Epidermal melanocyte (primary cell): ENCODE measurements at regions not wholly inside any gene's neighbourhood (a gene's known extent, or its start where the extent isn't known, plus 50 kb on each side); places are given as distances from the start of the nearest gene placed in this dataset.
"Not testable (repeated sequence)": the region's sequence is repeated elsewhere in the genome, so short reads cannot be mapped to it uniquely, and the experiment has no call there.

Experiments
- DNase-seq: peaks from one replicate; pipeline ENCODE4 v3.0.0; 2011; ENCODE audit warnings: low spot score; ENCODE audit not compliant: insufficient read length

- DNase-seq, result no peak
These were observed 148.8 kb downstream of the CCNG2 start for GRCh38 chr4:77305766-77306165.

DNA sequence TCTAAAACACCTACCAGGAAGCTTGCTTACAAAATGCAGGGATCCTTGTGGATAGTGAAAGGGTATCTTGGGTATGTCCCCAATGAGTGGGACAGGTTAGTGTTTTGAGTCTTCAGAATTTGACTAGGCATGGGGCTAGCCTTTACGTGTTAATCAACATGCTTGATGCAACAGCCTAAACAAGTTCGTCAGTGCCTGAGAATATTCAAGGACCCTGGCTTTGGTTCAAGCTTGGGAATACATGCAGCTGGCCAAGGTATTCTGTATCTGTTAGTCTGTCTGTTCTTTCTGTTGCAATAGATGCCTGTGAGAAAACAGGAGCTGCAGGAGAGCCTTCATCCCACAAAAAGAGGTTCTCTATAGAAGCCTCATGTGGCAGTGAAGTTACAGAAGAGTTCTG, 149.5 kb downstream of the CCNG2 start:
- no peak for DNase-seq

DNA sequence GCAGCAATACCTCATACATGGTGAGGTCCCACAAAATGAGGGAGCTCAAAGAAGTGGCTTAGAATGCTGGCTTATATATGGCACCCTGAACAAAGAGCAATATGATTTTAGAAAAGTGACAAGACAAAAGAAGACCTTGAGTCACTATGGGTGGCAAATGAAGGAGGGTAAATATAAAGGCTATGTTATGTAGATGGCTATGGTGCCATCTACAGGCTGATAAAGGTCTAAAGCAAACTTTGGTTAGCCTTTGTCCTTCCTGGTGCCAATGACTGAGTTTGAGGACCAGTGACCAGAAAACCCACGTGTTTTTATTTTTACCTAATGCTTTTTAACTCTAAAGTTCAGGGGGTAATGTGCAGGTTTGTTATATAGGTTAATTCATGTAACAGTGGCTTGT, 151.8 kb downstream of the CCNG2 start:
- DNase-seq, result no peak

GRCh38 chr4:77309496-77309895, 152.5 kb downstream of the CCNG2 start:
- DNase-seq, result no peak

- no peak for DNase-seq
These were observed 153.9 kb downstream of the CCNG2 start for GRCh38 chr4:77310931-77311330.

GRCh38 chr4:77314697-77315096, 157.7 kb downstream of the CCNG2 start:
- DNase-seq, result no peak

- DNase-seq, result no peak
These were observed 170.1 kb downstream of the CCNG2 start for GRCh38 chr4:77327151-77327550.

GRCh38 chr4:77332696-77333270, 175.8 kb downstream of the CCNG2 start:
- DNase-seq, result no peak

GRCh38 chr4:77336411-77337142, 179.6 kb downstream of the CCNG2 start:
- no peak for DNase-seq

DNA sequence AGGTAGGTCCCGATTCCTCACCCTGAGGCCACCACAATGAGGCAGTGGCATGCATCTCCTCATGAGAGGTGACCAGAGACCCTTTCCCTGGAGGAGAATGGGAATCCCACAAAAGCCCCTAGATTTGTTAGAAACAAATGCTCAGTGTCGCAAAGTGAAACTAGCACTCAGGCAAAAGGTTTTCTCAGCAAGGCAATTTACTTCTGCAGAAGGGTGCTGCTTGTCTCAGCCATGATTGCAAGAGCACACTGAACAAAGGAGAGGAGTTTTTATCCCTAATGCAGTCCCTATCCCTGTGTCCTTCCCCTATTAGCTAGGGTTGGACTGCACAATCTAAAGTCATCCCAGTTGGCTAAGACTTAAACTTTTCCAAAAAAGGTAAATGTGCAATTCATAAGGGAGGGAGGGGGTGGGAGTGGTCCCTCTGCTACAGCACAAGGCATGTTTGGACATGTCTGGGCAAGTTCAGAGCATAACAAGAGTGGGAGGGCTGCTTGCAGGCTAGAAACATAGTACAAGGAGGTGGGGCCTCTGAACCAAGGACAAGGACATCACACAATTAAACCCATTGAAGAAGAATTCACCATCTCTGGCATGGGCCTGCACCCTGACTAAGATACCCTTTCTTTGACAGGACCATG, 185.3 kb downstream of the CCNG2 start:
- DNase-seq, result no peak

DNA sequence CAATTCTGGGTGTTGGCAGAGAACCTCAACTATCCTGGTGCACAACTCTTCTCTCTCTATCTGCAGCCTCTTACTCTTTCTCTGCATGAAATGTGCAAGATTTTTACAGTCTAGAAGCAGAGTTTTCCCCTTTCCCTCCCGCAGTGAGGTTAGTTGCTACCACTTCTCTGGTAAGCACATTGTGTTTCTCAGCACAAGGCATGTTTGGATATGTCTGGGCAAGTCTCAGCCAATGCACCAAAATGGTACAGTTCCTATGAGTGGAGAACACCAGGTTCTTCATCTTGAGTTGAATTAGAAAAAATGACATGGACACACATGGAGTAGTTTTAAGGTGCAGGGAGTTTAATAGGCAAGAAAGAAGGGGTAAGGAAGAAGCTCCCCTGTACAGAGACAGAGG, 187.0 kb downstream of the CCNG2 start:
- no peak for DNase-seq

DNA sequence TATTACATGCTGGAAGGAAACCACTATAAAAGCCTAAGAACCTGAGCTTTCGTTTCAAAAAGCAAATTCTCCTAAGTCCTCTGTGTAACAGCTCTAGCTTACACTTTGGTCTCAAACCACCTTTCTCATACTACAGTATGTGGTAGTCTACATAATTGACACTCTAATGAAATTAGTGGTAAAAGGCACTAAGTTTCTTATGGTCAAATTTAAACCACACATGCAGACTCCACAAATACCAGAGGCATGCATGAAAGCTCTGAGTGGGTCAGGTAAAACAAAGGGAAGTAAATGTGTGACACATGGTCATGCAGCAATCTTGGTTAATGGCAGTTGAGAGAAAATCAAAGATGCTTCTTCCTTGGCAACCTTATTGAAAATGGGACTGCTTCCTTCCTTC, 187.8 kb downstream of the CCNG2 start:
- no peak for DNase-seq

GRCh38 chr4:77347351-77347966, 190.5 kb downstream of the CCNG2 start:
- DNase-seq, result no peak

DNA sequence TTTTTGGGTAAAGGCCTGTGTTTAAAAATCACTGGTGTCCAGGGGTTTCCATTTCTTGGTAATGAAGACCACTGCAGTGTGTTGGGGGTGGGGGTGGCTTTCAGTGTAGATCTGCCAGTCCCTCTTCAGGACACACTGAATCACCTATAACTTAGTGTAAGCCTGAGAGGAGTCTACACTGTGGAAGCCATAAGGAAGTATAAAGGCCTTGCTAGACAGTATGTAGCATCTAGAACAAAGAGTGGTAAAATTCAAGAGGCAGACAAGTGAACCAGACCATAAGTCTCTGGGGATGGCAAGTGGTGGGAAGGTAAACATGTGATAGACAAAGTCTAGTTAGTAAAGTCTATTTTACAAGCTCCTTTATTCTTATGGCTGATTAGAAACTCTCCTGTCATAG, 191.8 kb downstream of the CCNG2 start:
- no peak for DNase-seq

GRCh38 chr4:77349364-77349763, 192.4 kb downstream of the CCNG2 start:
- DNase-seq, result no peak

DNA sequence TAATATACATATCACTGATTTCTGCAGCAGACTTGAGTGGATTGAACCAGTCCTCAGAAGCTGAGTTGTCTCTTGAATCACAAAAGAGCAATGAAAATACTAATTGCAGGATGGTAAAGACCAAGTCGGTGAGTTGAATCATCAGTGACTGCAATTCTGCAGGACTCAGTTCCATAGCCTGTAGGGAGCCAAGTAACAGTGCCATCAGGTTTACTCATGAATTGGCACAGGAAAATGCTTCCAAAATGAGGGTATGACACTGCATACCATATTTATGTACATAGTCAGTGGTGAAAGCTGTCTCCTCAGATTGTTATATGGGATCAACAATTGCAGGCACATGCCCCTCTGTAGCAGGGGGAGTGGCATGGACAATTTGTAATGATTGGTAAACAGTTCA, 192.8 kb downstream of the CCNG2 start:
- no peak for DNase-seq

- DNase-seq, result no peak
These were observed 195.2 kb downstream of the CCNG2 start for GRCh38 chr4:77352192-77352591.

GRCh38 chr4:77353724-77354315, 196.8 kb downstream of the CCNG2 start:
- not testable (repeated sequence) for DNase-seq

- DNase-seq, result no peak
These were observed 197.5 kb downstream of the CCNG2 start for GRCh38 chr4:77354550-77354949.

DNA sequence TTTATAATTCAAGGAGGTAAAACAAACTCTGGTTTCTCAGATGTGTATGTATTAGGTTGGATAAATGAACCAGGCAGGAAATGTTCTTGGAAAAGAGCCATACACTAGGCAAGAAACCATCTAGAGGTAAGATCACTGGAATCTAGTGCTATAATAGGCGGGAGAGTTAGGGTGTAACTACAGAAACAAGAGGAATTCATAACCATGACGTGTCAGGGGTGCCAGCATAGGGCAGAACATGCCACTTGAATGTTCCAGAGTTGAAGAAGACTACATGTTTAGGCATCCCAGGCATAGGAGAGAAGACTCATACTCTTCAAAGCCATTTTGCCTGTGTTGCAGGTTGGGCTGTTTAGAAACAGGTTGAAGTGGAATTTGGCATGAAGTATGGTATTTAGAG, 198.7 kb downstream of the CCNG2 start:
- DNase-seq, result no peak

DNA sequence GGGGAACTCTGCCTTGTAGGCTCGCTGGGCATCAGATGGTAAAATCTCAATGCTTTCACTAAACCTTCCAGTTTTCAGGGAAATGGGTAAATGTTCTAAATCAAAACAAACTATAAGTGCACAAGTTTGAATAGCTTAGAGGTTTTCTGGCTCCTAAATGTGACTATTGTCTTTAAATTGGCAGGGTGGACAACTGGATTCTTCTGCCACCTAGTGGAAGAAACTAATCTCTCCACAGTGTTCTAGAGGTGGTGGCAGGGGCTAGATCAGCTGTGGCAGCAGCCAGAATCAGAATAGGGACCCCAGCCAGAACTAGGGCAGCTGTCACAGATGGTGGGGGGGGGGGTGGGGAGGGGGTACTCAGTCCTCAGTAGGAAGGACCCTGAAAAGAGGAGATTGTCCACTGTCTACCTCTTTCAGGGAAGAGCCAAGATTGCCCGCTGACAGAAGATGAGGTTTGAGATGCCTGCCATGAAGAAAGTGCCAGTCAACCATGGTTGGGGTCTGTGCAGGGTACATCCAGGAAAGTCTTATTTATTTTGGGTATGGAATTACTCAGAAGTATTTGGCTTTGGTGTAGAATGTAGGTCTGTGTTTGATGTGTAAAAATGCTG, 201.4 kb downstream of the CCNG2 start:
- DNase-seq, result peak; percentile 81

GRCh38 chr4:77360451-77360850, 203.4 kb downstream of the CCNG2 start:
- no peak for DNase-seq
